Chondrocyte (in vitro differentiated cells): ENCODE measurements at regions not wholly inside any gene's neighbourhood (a gene's known extent, or its start where the extent isn't known, plus 50 kb on each side); places are given as distances from the start of the nearest gene placed in this dataset.

Source experiments
- DNase-seq: peaks from one replicate; pipeline ENCODE4 v3.0.0; 2021; ENCODE audit warnings: mixed read lengths, low spot score
- H3K27ac Mint-ChIP-seq: one replicate; pipeline ENCODE4 v1.8.0; 2021; ENCODE audit warnings: mild to moderate bottlenecking, moderate library complexity, mixed read lengths; ENCODE audit not compliant: unreplicated experiment
- H3K27me3 Mint-ChIP-seq: 2 replicates; pipeline ENCODE4 v1.8.0; 2021; ENCODE audit warnings: low read depth, mixed read lengths
- H3K36me3 Mint-ChIP-seq: 2 replicates; pipeline ENCODE4 v1.8.0; 2021; ENCODE audit warnings: low read depth, mixed read lengths
- H3K4me1 Mint-ChIP-seq: 2 replicates; pipeline ENCODE4 v1.8.0; 2021; ENCODE audit warnings: low read depth, mild to moderate bottlenecking, mixed read lengths
- H3K4me3 Mint-ChIP-seq: one replicate; pipeline ENCODE4 v1.8.0; 2021; ENCODE audit warnings: mild to moderate bottlenecking, moderate library complexity, mixed read lengths; ENCODE audit not compliant: unreplicated experiment
- H3K9me3 Mint-ChIP-seq: 2 replicates; pipeline ENCODE4 v1.8.0; 2021; ENCODE audit warnings: low read depth, mixed read lengths
- CTCF ChIP-seq: fragments of 200-600 bp; sonication (generic); IDR thresholded peaks from 2 replicates; pipeline ENCODE4 v1.5.0; 2021; ENCODE audit warnings: antibody characterized with exemption, mild to moderate bottlenecking, moderate library complexity

GRCh38 chr2:78115291-78115690, 593.1 kb upstream of the LRRTM4 start:
- H3K36me3 Mint-ChIP-seq, result no peaks in the 10 kb centered on the region
- no peak overlapping the region for H3K27ac Mint-ChIP-seq
- H3K9me3 Mint-ChIP-seq, result no peaks in the 10 kb centered on the region
- no peak for TF ChIP-seq CTCF
- no peak for DNase-seq
- H3K4me3 Mint-ChIP-seq, result no peak overlapping the region
- H3K27me3 Mint-ChIP-seq, result no peaks in the 10 kb centered on the region
- no peaks in the 10 kb centered on the region for H3K4me1 Mint-ChIP-seq

DNA sequence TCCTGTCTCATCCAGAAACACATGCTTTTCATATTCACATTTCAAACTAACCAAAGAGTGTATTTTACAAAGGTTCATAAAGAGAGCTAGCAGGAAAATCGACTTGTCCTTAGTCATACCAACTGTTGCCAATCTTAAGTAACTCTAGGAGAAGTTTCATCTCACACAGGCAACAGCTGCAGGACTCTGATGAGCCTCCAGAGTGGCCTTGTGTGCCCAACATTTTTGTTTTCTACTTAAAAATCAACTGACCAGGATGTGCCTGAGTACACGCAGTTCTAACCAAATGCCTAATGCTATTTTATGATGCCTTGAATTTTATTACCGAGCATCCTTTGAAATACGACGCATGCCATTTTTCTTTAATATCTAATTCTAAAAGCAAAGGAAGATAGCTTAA, 595.9 kb upstream of the LRRTM4 start:
- H3K27ac Mint-ChIP-seq, result no peak overlapping the region
- TF ChIP-seq CTCF, result no peak
- no peaks in the 10 kb centered on the region for H3K9me3 Mint-ChIP-seq
- H3K4me1 Mint-ChIP-seq, result no peaks in the 10 kb centered on the region
- no peak overlapping the region for H3K4me3 Mint-ChIP-seq
- no peaks in the 10 kb centered on the region for H3K36me3 Mint-ChIP-seq
- no peak for DNase-seq
- no peaks in the 10 kb centered on the region for H3K27me3 Mint-ChIP-seq

DNA sequence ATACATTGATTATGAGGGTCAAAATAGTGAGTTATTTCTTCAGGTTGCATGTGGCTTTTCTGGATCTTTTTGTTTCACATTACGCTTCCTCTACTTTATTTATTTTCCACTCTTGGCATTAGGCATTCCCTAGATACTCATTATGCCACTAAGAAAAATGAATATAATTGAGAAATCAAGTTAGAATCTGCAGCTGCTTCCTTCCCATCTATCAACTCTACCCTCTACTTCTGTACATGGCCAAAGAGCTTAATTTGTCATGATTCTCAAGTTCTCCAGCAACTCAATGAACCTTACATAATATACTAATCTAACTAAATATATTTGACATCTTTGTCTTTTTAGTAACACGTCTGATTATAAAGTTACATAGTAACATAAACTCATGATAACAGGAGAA, 598.1 kb upstream of the LRRTM4 start:
- Mint-ChIP-seq H3K4me1 (no peaks in the 10 kb centered on the region), H3K27ac (no peak overlapping the region), H3K4me3 (no peak overlapping the region), H3K36me3 (no peaks in the 10 kb centered on the region), H3K9me3 (peaks cover 8% of the 10 kb centered on the region), H3K27me3 (no peaks in the 10 kb centered on the region)
- TF ChIP-seq CTCF, result no peak
- no peak for DNase-seq

DNA sequence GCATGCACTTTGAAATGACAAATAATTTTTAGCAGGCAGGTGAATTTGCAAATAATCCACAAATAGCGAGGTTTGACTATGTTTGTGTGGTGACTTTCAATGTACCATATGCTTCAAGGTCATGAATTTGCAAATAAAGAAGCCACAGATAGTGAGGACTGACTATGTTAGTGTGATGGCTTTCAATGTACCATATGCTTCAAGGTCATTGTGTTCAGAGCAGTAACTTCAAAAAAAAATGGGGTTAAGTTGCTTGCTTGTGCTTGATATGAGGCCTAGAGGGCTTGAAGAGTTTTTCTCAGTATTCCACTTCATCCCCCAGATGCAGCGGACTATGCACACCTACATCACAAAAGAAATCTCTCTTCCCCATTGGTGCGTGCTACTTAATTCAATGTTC, 602.9 kb upstream of the LRRTM4 start:
- H3K36me3 Mint-ChIP-seq, result no peaks in the 10 kb centered on the region
- TF ChIP-seq CTCF, result no peak
- H3K27ac Mint-ChIP-seq, result no peak overlapping the region
- H3K4me1 Mint-ChIP-seq, result no peaks in the 10 kb centered on the region
- H3K9me3 Mint-ChIP-seq, result peaks cover 8% of the 10 kb centered on the region
- DNase-seq, result no peak
- no peak overlapping the region for H3K4me3 Mint-ChIP-seq
- H3K27me3 Mint-ChIP-seq, result peaks cover 2% of the 10 kb centered on the region

GRCh38 chr2:78127424-78127823, 605.2 kb upstream of the LRRTM4 start:
- no peaks in the 10 kb centered on the region for H3K36me3 Mint-ChIP-seq
- H3K27me3 Mint-ChIP-seq, result peaks cover 4% of the 10 kb centered on the region
- no peak for DNase-seq
- H3K9me3 Mint-ChIP-seq, result peaks cover 8% of the 10 kb centered on the region
- H3K4me3 Mint-ChIP-seq, result no peak overlapping the region
- TF ChIP-seq CTCF, result no peak
- H3K4me1 Mint-ChIP-seq, result no peaks in the 10 kb centered on the region
- no peak overlapping the region for H3K27ac Mint-ChIP-seq
